ENCODE measurements at regions not wholly inside any gene's neighbourhood (a gene's known extent, or its start where the extent isn't known, plus 50 kb on each side); places are given as distances from the start of the nearest gene placed in this dataset.
A peak's percentile ranks its signal among the peaks of the same experiment; 100 is the strongest.

GRCh38 chr18:72091369-72091768, 452.8 kb downstream of the CBLN2 start:
- FAIRE-seq (no peak), DNase-seq (ENCODE audit: low spot score) (no peak)

- FAIRE-seq (no peak), DNase-seq (ENCODE audit: low spot score) (no peak)
These were observed 454.7 kb downstream of the CBLN2 start for GRCh38 chr18:72089432-72089831.

GRCh38 chr18:72086421-72086820, 457.7 kb downstream of the CBLN2 start:
- no peak for FAIRE-seq

GRCh38 chr18:72075040-72075439, 469.1 kb downstream of the CBLN2 start:
- DNase-seq (ENCODE audit: low spot score) (no peak), FAIRE-seq (no peak)

More at GRCh38 chr18:72086421-72086820, 457.7 kb downstream of the CBLN2 start:
- DNase-seq (ENCODE audit: low spot score): peak; percentile 17

- no peak for DNase-seq (ENCODE audit: low spot score)
- FAIRE-seq: no peak
These were observed 481.1 kb downstream of the CBLN2 start for GRCh38 chr18:72063001-72063400.

- DNase-seq (ENCODE audit: low spot score) (no peak), FAIRE-seq (no peak)
These were observed 485.3 kb downstream of the CBLN2 start for GRCh38 chr18:72058851-72059250.

- FAIRE-seq: no peak
These were observed 488.0 kb downstream of the CBLN2 start for GRCh38 chr18:72056171-72056570.

GRCh38 chr18:72041313-72042032, 502.7 kb downstream of the CBLN2 start:
- no peak for FAIRE-seq
- no peak for DNase-seq (ENCODE audit: low spot score)

More at GRCh38 chr18:72056171-72056570, 488.0 kb downstream of the CBLN2 start:
- no peak for DNase-seq (ENCODE audit: low spot score)

- no peak for DNase-seq (ENCODE audit: low spot score)
- no peak for FAIRE-seq
These were observed 530.7 kb downstream of the CBLN2 start for GRCh38 chr18:72013427-72013850.

GRCh38 chr18:71998547-71999097, 545.5 kb downstream of the CBLN2 start:
- no peak for DNase-seq (ENCODE audit: low spot score)
- FAIRE-seq: no peak

GRCh38 chr18:71995904-71996465, 548.2 kb downstream of the CBLN2 start:
- no peak for DNase-seq (ENCODE audit: low spot score)
- no peak for FAIRE-seq

- FAIRE-seq (no peak), DNase-seq (ENCODE audit: low spot score) (no peak)
These were observed 549.9 kb downstream of the CBLN2 start for GRCh38 chr18:71994273-71994672.

- FAIRE-seq (no peak), DNase-seq (ENCODE audit: low spot score) (no peak)
These were observed 554.5 kb downstream of the CBLN2 start for GRCh38 chr18:71989616-71990015.

- no peak for DNase-seq (ENCODE audit: low spot score)
- no peak for FAIRE-seq
These were observed 557.6 kb downstream of the CBLN2 start for GRCh38 chr18:71986351-71987050.

GRCh38 chr18:71976744-71977143, 567.4 kb downstream of the CBLN2 start:
- no peak for FAIRE-seq
- DNase-seq (ENCODE audit: low spot score): no peak

- DNase-seq (ENCODE audit: low spot score) (no peak), FAIRE-seq (no peak)
These were observed 577.4 kb downstream of the CBLN2 start for GRCh38 chr18:71966791-71967190.

GRCh38 chr18:71958605-71959004, 585.5 kb downstream of the CBLN2 start:
- DNase-seq (ENCODE audit: low spot score) (no peak), FAIRE-seq (no peak)

- DNase-seq (ENCODE audit: low spot score) (no peak), FAIRE-seq (no peak)
These were observed 593.1 kb downstream of the CBLN2 start for GRCh38 chr18:71951001-71951400.

- DNase-seq (ENCODE audit: low spot score): no peak
- no peak for FAIRE-seq
These were observed 601.7 kb downstream of the CBLN2 start for GRCh38 chr18:71942433-71942832.

GRCh38 chr18:71939483-71939882, 604.7 kb downstream of the CBLN2 start:
- DNase-seq (ENCODE audit: low spot score) (no peak), FAIRE-seq (no peak)

- no peak for DNase-seq (ENCODE audit: low spot score)
- FAIRE-seq: no peak
These were observed 607.4 kb downstream of the CBLN2 start for GRCh38 chr18:71936744-71937143.

GRCh38 chr18:71919211-71919610, 624.9 kb downstream of the CBLN2 start:
- FAIRE-seq: no peak

More at GRCh38 chr18:71919211-71919610, 624.9 kb downstream of the CBLN2 start:
- no peak for DNase-seq (ENCODE audit: low spot score)
